ENCODE measurements at regions not wholly inside any gene's neighbourhood (a gene's known extent, or its start where the extent isn't known, plus 50 kb on each side); places are given as distances from the start of the nearest gene placed in this dataset.

DNA sequence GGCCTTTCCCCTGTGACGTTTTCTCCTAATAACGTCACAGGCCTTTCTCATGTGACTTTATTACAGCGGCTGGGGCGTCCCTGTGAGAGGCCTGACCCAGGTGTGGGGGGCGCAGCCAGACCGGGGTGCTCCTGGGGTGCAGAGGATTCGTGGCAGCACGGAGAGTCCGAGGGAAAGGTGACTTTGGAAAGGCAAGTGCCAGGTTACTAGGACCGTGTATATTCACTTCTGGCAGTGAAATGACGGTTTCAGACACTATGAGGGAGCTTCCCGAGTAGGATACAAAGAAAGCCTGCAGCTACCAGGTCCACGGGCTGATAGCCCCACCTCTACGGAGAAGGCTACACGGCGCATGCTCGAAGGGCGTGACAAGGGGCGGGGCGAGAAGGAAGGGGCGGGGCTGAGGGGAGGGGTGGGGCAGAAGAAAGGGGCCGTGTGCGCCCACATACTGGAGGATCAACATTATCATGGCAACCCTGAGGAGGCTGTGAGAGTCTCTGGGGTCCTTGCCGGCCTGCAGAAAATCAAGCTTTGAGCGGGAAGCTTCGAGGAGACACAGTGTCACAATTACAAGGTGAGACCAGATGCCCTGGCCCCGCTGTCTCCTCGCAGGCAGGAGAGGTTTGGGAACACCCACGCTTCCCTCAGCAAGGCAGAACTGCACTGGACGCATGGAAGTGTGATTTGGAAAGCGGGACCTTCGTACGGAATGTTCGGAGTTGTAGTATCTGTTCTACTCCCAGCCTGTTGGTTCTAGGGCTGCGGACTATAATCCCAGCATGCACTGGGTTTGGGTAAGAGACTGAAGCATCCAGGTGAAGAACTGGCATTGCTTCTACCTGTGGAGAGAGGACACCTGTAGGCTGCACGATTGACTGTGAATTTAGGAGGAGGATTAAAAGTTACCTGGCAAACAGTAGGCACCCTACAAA is 54.4 kb upstream of the ZNF337 start:
- 41 to 50% methylated on average over 1 to 35 of the region's 36 CpGs for WGBS, 2 donors (ENCODE audit: low coverage in 1 of 2)
- Histone ChIP-seq H3K9me3 (no peaks in the 10 kb centered on the region), H3K4me3 (peak overlapping the region; percentile 16 to 53 (median 36)), H3K27me3 (no peaks in the 10 kb centered on the region), H3K4me1 (peaks cover 0 to 4% (median 2%) of the 10 kb centered on the region in 4 donors), H3K27ac (peak overlapping the region; percentile 13 to 47 (median 40)), H3K36me3 (no peaks in the 10 kb centered on the region)
- intact Hi-C loops (cut with DNase I; ENCODE audit: low total_unique reads), result loop anchor here (5.0 kb wide), 1 partner anchor 314 kb away; no protein-coding TSS in a partner anchor
- TF ChIP-seq, protein P1, sequence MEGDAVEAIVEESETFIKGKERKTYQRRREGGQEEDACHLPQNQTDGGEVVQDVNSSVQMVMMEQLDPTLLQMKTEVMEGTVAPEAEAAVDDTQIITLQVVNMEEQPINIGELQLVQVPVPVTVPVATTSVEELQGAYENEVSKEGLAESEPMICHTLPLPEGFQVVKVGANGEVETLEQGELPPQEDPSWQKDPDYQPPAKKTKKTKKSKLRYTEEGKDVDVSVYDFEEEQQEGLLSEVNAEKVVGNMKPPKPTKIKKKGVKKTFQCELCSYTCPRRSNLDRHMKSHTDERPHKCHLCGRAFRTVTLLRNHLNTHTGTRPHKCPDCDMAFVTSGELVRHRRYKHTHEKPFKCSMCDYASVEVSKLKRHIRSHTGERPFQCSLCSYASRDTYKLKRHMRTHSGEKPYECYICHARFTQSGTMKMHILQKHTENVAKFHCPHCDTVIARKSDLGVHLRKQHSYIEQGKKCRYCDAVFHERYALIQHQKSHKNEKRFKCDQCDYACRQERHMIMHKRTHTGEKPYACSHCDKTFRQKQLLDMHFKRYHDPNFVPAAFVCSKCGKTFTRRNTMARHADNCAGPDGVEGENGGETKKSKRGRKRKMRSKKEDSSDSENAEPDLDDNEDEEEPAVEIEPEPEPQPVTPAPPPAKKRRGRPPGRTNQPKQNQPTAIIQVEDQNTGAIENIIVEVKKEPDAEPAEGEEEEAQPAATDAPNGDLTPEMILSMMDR (IDR thresholded peaks at IDR 0.05), result no peak
- peak in 1 of 3 donors; percentile 28 for TF ChIP-seq POLR2AphosphoS5 (IDR thresholded peaks at IDR 0.05)
- no peak for TF ChIP-seq EP300 (IDR thresholded peaks at IDR 0.05; ENCODE audit: low read depth)
- TF ChIP-seq POLR2A (IDR thresholded peaks at IDR 0.05), result peak; percentile 27
- in situ Hi-C loops (cut with MboI; ENCODE audit: low pct_ligation_motif_present in 1 of 4, low pct_unique_long_range_greater_than_20kb in 1 of 4, low sequenced_read_pairs in 3 of 4), result no loop called here
- DNase-seq, result peak; percentile 65

DNA sequence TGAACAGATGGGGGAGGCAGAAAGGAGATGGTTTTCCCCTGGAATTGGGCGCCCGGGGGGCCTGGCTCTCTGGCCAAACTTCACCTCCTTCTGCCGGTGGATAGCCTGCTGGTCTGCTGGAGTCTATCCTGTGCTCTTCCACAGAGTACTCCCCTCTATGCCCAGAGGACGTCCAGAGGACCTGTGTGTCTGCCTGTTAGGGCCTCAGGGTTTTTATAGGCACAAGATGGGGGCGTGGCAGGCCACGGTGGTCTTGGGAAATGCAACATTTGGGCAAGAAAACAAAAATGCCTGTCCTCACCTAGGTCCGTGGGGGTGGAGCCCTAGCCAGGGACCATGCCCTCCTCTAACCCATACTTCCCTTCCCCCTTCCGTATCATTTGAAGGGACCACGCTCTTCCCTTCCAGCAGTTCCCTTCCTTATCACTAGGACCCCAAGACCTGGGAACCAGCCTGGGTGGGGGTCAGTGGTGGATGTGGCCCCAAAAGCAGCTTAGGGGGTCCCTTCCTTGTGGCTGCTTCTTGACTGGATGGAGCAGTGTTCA is 53.6 kb upstream of the ZNF337 start:
- in situ Hi-C loops (cut with MboI; ENCODE audit: low pct_ligation_motif_present in 1 of 4, low pct_unique_long_range_greater_than_20kb in 1 of 4, low sequenced_read_pairs in 3 of 4) (no loop called here), intact Hi-C loops (cut with DNase I; ENCODE audit: low total_unique reads) (loop anchor here (5.0 kb wide), 1 partner anchor 313 kb away; no protein-coding TSS in a partner anchor)
- Histone ChIP-seq H3K4me3 (peak overlapping the region; percentile 16 to 53 (median 36)), H3K27ac (peak overlapping the region in 3 of 4 donors; percentile 13 to 41 (median 39)), H3K9me3 (no peaks in the 10 kb centered on the region), H3K4me1 (peaks cover 0 to 4% (median 2%) of the 10 kb centered on the region in 4 donors), H3K36me3 (no peaks in the 10 kb centered on the region), H3K27me3 (no peaks in the 10 kb centered on the region)
- no peak for TF ChIP-seq EP300 (IDR thresholded peaks at IDR 0.05; ENCODE audit: low read depth)
- TF ChIP-seq, protein P1 (IDR thresholded peaks at IDR 0.05), result no peak
- WGBS, 2 donors (ENCODE audit: low coverage in 1 of 2), result 78 to 88% methylated on average over 4 to 9 of the region's 9 CpGs
- no peak for DNase-seq

DNA sequence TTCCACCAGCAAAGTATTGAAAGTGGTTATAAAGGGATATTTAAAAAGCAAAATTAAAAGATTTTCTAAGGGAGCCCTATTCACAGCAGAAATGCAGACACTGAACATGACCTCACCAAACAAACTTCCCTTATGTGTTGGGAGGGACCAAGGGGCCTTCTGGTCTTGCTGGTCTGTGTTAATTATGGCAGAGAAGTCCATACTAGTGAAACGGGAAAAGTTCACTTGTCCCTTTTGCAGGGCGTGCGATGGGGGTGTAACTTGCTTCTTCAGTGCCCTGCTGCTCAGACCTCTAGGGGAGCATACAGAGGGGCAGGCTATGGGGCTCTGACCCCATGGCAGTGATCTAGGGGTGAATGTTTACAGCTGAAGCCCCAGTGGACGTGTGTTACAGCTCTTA is 53.0 kb upstream of the ZNF337 start:
- Histone ChIP-seq H3K36me3 (no peaks in the 10 kb centered on the region), H3K27ac (no peak overlapping the region), H3K27me3 (no peaks in the 10 kb centered on the region), H3K4me3 (no peak overlapping the region), H3K4me1 (peaks cover 0 to 4% (median 2%) of the 10 kb centered on the region in 4 donors), H3K9me3 (no peaks in the 10 kb centered on the region)
- in situ Hi-C loops (cut with MboI; ENCODE audit: low pct_ligation_motif_present in 1 of 4, low pct_unique_long_range_greater_than_20kb in 1 of 4, low sequenced_read_pairs in 3 of 4) (no loop called here), intact Hi-C loops (cut with DNase I; ENCODE audit: low total_unique reads) (loop anchor here (5.0 kb wide), 1 partner anchor 312 kb away; no protein-coding TSS in a partner anchor)
- DNase-seq, result no peak
- WGBS, 2 donors (ENCODE audit: low coverage in 1 of 2), result 54 to 88% methylated on average over 2 to 4 of the region's 4 CpGs
- TF ChIP-seq, protein P1 (IDR thresholded peaks at IDR 0.05), result no peak
- TF ChIP-seq POLR2A (IDR thresholded peaks at IDR 0.05), result no peak
- TF ChIP-seq EP300 (IDR thresholded peaks at IDR 0.05; ENCODE audit: low read depth), result no peak
- TF ChIP-seq POLR2AphosphoS5 (IDR thresholded peaks at IDR 0.05), result no peak

Small RNA genes in the stretch of these regions (small RNA-seq; reads per million reads assigned to genes)
- 0 reads per million in 4 donors for gene CFTRP1

All from transverse colon (tissue), 4 donors.